ENCODE measurements at regions not wholly inside any gene's neighbourhood (a gene's known extent, or its start where the extent isn't known, plus 50 kb on each side); places are given as distances from the start of the nearest gene placed in this dataset.

DNA sequence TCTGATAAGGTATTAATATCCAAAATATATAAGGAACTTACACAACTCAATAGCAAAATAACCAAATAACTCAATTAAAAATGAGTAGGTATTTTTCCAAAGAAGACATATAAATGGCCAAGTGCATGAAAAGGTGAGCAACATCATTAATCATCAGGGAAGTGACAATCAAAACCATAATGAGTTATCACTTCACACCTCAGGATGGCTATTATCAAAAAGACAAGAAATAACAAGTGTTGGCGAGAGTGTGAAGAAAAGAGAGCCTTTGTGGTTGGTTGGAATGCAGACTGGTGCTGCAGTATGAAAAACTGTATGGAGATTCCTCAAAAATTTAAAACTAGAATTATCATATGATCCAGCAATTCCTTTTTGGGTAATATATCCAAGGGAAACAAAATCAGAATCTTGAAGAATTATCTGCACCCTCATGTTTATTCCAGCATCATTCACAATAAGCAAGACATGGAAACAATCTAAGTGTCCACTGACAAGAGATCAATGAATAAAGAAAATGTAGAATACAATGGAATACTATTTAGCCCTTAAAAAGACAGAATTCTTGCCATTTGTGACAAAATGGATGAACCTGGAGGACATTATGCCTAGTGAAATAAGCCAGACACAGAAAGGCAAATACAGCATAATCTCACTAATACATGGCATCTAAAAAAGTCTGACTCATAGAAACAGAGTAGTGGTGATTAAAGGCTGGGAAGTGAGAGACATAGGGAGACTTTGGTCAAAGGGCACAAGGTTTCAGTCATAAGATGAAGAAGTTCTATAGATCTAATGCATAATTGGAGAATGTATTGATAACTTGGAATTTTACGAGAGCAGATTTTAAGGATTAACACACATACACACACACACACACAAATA lies 175.6 kb downstream of the FOXA2 start:
- TF ChIP-seq, protein P1, sequence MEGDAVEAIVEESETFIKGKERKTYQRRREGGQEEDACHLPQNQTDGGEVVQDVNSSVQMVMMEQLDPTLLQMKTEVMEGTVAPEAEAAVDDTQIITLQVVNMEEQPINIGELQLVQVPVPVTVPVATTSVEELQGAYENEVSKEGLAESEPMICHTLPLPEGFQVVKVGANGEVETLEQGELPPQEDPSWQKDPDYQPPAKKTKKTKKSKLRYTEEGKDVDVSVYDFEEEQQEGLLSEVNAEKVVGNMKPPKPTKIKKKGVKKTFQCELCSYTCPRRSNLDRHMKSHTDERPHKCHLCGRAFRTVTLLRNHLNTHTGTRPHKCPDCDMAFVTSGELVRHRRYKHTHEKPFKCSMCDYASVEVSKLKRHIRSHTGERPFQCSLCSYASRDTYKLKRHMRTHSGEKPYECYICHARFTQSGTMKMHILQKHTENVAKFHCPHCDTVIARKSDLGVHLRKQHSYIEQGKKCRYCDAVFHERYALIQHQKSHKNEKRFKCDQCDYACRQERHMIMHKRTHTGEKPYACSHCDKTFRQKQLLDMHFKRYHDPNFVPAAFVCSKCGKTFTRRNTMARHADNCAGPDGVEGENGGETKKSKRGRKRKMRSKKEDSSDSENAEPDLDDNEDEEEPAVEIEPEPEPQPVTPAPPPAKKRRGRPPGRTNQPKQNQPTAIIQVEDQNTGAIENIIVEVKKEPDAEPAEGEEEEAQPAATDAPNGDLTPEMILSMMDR (IDR thresholded peaks at IDR 0.05; ENCODE audit: low read depth, low read length, missing input control): no peak
- no peak for TF ChIP-seq RXRA (IDR thresholded peaks at IDR 0.05)
- no peak for TF ChIP-seq RAD21 (IDR thresholded peaks at IDR 0.05)
- TF ChIP-seq TAF1 (conservative IDR thresholded peaks at IDR 0.05): no peak

Measured in liver (tissue), 3 donors.